ENCODE measurements at regions not wholly inside any gene's neighbourhood (a gene's known extent, or its start where the extent isn't known, plus 50 kb on each side); places are given as distances from the start of the nearest gene placed in this dataset.

DNA sequence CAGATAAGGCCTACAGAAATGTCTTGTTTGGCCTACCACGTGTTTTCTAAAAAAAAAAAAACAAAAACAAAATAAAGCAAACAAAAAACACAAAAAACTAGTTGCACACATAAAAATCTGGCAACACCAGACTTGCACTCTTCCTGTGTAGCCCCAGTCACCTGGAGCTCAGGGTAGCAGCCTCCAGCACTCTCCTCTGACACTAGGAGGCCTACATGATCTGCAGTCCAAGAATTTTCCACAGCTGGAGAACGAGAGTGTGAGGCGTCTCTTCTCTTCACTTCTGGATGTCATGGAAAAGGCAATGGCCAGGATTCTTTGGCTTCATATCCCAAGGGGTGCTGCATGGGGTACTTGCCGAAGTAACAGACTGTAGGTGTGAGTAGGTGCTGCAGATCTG, 310.2 kb upstream of the SALL1 start:
- Histone ChIP-seq H3K4me3 (ENCODE audit: low read length) (no peak overlapping the region), H3K27me3 (ENCODE audit: control insufficient read depth, insufficient read depth, low read length) (no peaks in the 10 kb centered on the region), H3K9me3 (ENCODE audit: control insufficient read depth, insufficient read depth, low read length) (no peaks in the 10 kb centered on the region), H3K4me1 (ENCODE audit: control insufficient read depth, insufficient read depth, low read length) (no peaks in the 10 kb centered on the region), H3K27ac (ENCODE audit: low read length) (no peak overlapping the region), H3K36me3 (ENCODE audit: control insufficient read depth, insufficient read depth, low read length) (no peaks in the 10 kb centered on the region)
- Mint-ChIP-seq H3K4me3 (no peak overlapping the region), H3K9me3 (peaks cover 2 to 3% of the 10 kb centered on the region in 2 donors), H3K4me1 (no peaks in the 10 kb centered on the region), H3K27me3 (ENCODE audit: low read depth in 2 of 2) (no peaks in the 10 kb centered on the region), H3K36me3 (no peaks in the 10 kb centered on the region), H3K27ac (no peak overlapping the region)
- ATAC-seq (no peak), DNase-seq (no peak)
- WGBS (ENCODE audit: insufficient coverage): 73% methylated on average over 4 of the region's 4 CpGs
- TF ChIP-seq, protein P1, sequence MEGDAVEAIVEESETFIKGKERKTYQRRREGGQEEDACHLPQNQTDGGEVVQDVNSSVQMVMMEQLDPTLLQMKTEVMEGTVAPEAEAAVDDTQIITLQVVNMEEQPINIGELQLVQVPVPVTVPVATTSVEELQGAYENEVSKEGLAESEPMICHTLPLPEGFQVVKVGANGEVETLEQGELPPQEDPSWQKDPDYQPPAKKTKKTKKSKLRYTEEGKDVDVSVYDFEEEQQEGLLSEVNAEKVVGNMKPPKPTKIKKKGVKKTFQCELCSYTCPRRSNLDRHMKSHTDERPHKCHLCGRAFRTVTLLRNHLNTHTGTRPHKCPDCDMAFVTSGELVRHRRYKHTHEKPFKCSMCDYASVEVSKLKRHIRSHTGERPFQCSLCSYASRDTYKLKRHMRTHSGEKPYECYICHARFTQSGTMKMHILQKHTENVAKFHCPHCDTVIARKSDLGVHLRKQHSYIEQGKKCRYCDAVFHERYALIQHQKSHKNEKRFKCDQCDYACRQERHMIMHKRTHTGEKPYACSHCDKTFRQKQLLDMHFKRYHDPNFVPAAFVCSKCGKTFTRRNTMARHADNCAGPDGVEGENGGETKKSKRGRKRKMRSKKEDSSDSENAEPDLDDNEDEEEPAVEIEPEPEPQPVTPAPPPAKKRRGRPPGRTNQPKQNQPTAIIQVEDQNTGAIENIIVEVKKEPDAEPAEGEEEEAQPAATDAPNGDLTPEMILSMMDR (IDR thresholded peaks at IDR 0.05): no peak
- intact Hi-C loops (cut with micrococcal nuclease): no loop called here

- Histone ChIP-seq H3K4me3 (ENCODE audit: low read length) (no peak overlapping the region), H3K4me1 (ENCODE audit: control insufficient read depth, insufficient read depth, low read length) (no peaks in the 10 kb centered on the region), H3K27me3 (ENCODE audit: control insufficient read depth, insufficient read depth, low read length) (no peaks in the 10 kb centered on the region), H3K27ac (ENCODE audit: low read length) (no peak overlapping the region), H3K36me3 (ENCODE audit: control insufficient read depth, insufficient read depth, low read length) (no peaks in the 10 kb centered on the region), H3K9me3 (ENCODE audit: control insufficient read depth, insufficient read depth, low read length) (no peaks in the 10 kb centered on the region)
- Mint-ChIP-seq H3K9me3 (peaks cover 0 to 3% of the 10 kb centered on the region in 2 donors), H3K4me3 (no peak overlapping the region), H3K27ac (no peak overlapping the region), H3K4me1 (no peaks in the 10 kb centered on the region), H3K36me3 (no peaks in the 10 kb centered on the region), H3K27me3 (ENCODE audit: low read depth in 2 of 2) (peaks cover 0 to 3% of the 10 kb centered on the region in 2 donors)
- DNase-seq (no peak), ATAC-seq (no peak)
- intact Hi-C loops (cut with micrococcal nuclease): no loop called here
- 86% methylated on average over 8 of the region's 11 CpGs for WGBS (ENCODE audit: insufficient coverage)
- TF ChIP-seq, protein P1 (IDR thresholded peaks at IDR 0.05): no peak
These were observed 307.5 kb upstream of the SALL1 start for GRCh38 chr16:51458356-51459140.

DNA sequence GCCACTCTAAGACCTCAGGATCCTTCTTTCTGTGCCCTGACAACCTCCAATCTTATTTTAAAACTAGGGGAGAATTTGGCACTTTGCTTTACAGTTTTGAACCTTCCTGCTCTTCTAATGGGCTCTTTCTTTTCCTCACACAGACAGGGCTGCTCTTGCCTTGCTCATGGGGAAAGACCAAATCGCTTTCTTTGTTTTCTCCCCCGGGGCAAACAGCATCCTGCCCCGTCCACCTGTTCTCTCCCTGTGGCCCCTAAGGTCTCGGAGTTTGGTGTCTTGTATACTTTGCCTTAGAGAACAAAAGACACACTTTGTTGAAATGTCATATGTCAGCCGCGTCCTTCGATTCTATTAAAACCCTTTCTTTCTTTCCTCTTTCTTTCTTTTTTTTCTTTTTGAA, 306.7 kb upstream of the SALL1 start:
- Histone ChIP-seq H3K4me3 (ENCODE audit: low read length) (no peak overlapping the region), H3K9me3 (ENCODE audit: control insufficient read depth, insufficient read depth, low read length) (no peaks in the 10 kb centered on the region), H3K4me1 (ENCODE audit: control insufficient read depth, insufficient read depth, low read length) (no peaks in the 10 kb centered on the region), H3K27me3 (ENCODE audit: control insufficient read depth, insufficient read depth, low read length) (no peaks in the 10 kb centered on the region), H3K27ac (ENCODE audit: low read length) (no peak overlapping the region), H3K36me3 (ENCODE audit: control insufficient read depth, insufficient read depth, low read length) (no peaks in the 10 kb centered on the region)
- H3K4me1 Mint-ChIP-seq: no peaks in the 10 kb centered on the region
- H3K36me3 Mint-ChIP-seq: no peaks in the 10 kb centered on the region
- 76% methylated on average over 4 of the region's 7 CpGs for whole genome bisulfite sequencing (ENCODE audit: insufficient coverage)
- ATAC-seq (no peak), DNase-seq (no peak)
- no peak overlapping the region for H3K4me3 Mint-ChIP-seq
- H3K27ac Mint-ChIP-seq: no peak overlapping the region
- TF ChIP-seq, protein P1 (IDR thresholded peaks at IDR 0.05): no peak
- H3K27me3 Mint-ChIP-seq (ENCODE audit: low read depth in 2 of 2): peaks cover 0 to 3% of the 10 kb centered on the region in 2 donors
- peaks cover 0 to 3% of the 10 kb centered on the region in 2 donors for H3K9me3 Mint-ChIP-seq
- intact Hi-C loops (cut with micrococcal nuclease): no loop called here

GRCh38 chr16:51455398-51455797, 304.3 kb upstream of the SALL1 start:
- no peak for DNase-seq

More at GRCh38 chr16:51455398-51455797, 304.3 kb upstream of the SALL1 start:
- Mint-ChIP-seq H3K27ac (no peak overlapping the region), H3K9me3 (peaks cover 2 to 3% of the 10 kb centered on the region in 2 donors), H3K36me3 (no peaks in the 10 kb centered on the region), H3K27me3 (ENCODE audit: low read depth in 2 of 2) (peaks cover 0 to 3% of the 10 kb centered on the region in 2 donors), H3K4me1 (no peaks in the 10 kb centered on the region), H3K4me3 (no peak overlapping the region)
- Histone ChIP-seq H3K27ac (ENCODE audit: low read length) (no peak overlapping the region), H3K36me3 (ENCODE audit: control insufficient read depth, insufficient read depth, low read length) (no peaks in the 10 kb centered on the region), H3K9me3 (ENCODE audit: control insufficient read depth, insufficient read depth, low read length) (no peaks in the 10 kb centered on the region), H3K4me3 (ENCODE audit: low read length) (no peak overlapping the region), H3K27me3 (ENCODE audit: control insufficient read depth, insufficient read depth, low read length) (no peaks in the 10 kb centered on the region), H3K4me1 (ENCODE audit: control insufficient read depth, insufficient read depth, low read length) (no peaks in the 10 kb centered on the region)
- intact Hi-C loops (cut with micrococcal nuclease): no loop called here
- TF ChIP-seq, protein P1 (IDR thresholded peaks at IDR 0.05): no peak
- no peak for ATAC-seq
- 75% methylated on average over 1 of the region's 1 CpG for WGBS (ENCODE audit: insufficient coverage)
